Lung (tissue), 11 donors: ENCODE measurements at regions not wholly inside any gene's neighbourhood (a gene's known extent, or its start where the extent isn't known, plus 50 kb on each side); places are given as distances from the start of the nearest gene placed in this dataset.

Experiments
- ATAC-seq: fragments of 200-7000 bp; cut with Tn5 transposase; one replicate; pipeline ENCODE4 v1.9.1; 2020; ENCODE audit warnings: moderate number of reproducible peaks; ENCODE audit not compliant: insufficient read depth, low FRiP score
- DNase-seq, 3 donors: peaks; one replicate each; pipeline ENCODE4 v3.0.0-alpha.2; 2013 to 2017
- H3K27ac ChIP-seq, 2 donors: one replicate each; pipeline ENCODE4 v1.5.1; 2013; ENCODE audit warnings: mild to moderate bottlenecking in 2 of 2, moderate library complexity in 2 of 2, control low read depth in 1 of 2, inconsistent platforms in 1 of 2, low read depth in 1 of 2, low read length in 1 of 2
- H3K27me3 ChIP-seq, 3 donors: one replicate each; pipeline ENCODE4 v1.5.1; 2013; ENCODE audit warnings: low read length in 2 of 3; ENCODE audit not compliant: control insufficient read depth in 3 of 3, insufficient read depth in 3 of 3
- H3K36me3 ChIP-seq, 4 donors: one replicate each; pipeline ENCODE4 v1.5.1; 2013; ENCODE audit warnings: low read length in 4 of 4, mild to moderate bottlenecking in 1 of 4, moderate library complexity in 1 of 4; ENCODE audit not compliant: control insufficient read depth in 4 of 4, insufficient read depth in 4 of 4
- H3K4me1 ChIP-seq, 5 donors: one replicate each; pipeline ENCODE4 v1.5.1; 2013; ENCODE audit warnings: low read length in 5 of 5, mild to moderate bottlenecking in 2 of 5, moderate library complexity in 1 of 5; ENCODE audit not compliant: control insufficient read depth in 5 of 5, insufficient read depth in 5 of 5
- H3K4me3 ChIP-seq: one replicate; pipeline ENCODE4 v1.5.1; 2013; ENCODE audit warnings: mild to moderate bottlenecking, control low read depth, moderate library complexity
- H3K9ac ChIP-seq, 2 donors: one replicate each; pipeline ENCODE4 v1.5.1; 2013; ENCODE audit warnings: low read length in 2 of 2, control low read depth in 1 of 2; ENCODE audit not compliant: insufficient read depth in 1 of 2
- H3K9me3 ChIP-seq, 4 donors: one replicate each; pipeline ENCODE4 v1.5.1; 2013; ENCODE audit warnings: low read length in 3 of 4, mild to moderate bottlenecking in 1 of 4, moderate library complexity in 1 of 4; ENCODE audit not compliant: control insufficient read depth in 4 of 4, insufficient read depth in 3 of 4
- CTCF ChIP-seq: IDR thresholded peaks from 2 replicates; pipeline ENCODE4 v1.5.1; 2012; ENCODE audit warnings: mild to moderate bottlenecking; ENCODE audit errors: control extremely low read depth, extremely low read depth
- WGBS, 2 donors: extraction: QIAGEN DNeasy Blood & Tissue Kit; methylation state at CpG; one replicate each; pipeline ENCODE4 v1.1.7; 2013; 5-methylcytosine and 5-hydroxymethylcytosine counted together
- donor health status: control.
- donor health status: control.
- donor health status: Bipolar disorder and iron deficiency.
- donor health status: healthy.
- donor health status: DM: yes; HTN: yes; CAD: no.

DNA sequence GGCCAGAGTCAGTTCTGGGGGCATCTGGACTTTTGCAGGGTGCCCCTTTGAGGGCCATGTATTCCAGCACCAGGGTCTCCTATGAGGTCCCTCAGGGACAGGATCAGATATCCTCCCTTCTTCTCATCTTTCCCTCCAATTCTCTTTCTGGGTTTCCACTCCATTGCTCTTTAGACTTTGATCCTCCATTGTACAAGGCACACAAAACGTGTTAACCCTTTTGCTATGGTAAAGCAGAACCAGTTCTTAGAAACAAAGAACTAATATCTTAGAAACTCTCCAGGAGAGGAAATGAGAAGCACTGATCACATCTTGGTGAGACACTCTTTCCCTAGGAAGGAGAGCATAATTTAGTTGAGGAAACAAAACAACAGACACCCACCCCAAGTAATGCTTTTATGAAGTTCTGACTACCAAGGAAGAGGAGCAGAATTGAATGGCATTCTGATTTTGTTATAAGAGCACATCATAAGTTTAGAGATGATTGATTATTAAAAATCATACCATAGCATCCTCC lies 200.7 kb upstream of the NPY2R start:
- H3K36me3 ChIP-seq: no peaks in the 10 kb centered on the region
- 70% methylated on average over 1 of the region's 1 CpG for WGBS, 2 donors
- no peak overlapping the region for H3K27ac ChIP-seq
- no peak overlapping the region for H3K4me3 ChIP-seq
- peaks cover 0 to 2% (median 0%) of the 10 kb centered on the region in 4 donors for H3K9me3 ChIP-seq
- TF ChIP-seq CTCF: no peak
- no peaks in the 10 kb centered on the region for H3K4me1 ChIP-seq
- no peak for ATAC-seq
- H3K27me3 ChIP-seq: no peaks in the 10 kb centered on the region
- no peak overlapping the region for H3K9ac ChIP-seq
- no peak for DNase-seq

GRCh38 chr4:155008389-155008788 lies 200.0 kb upstream of the NPY2R start:
- H3K4me3 ChIP-seq: no peak overlapping the region
- H3K27me3 ChIP-seq: no peaks in the 10 kb centered on the region
- DNase-seq: no peak
- no peaks in the 10 kb centered on the region for H3K4me1 ChIP-seq
- ATAC-seq: no peak
- H3K9me3 ChIP-seq: peaks cover 0 to 2% (median 0%) of the 10 kb centered on the region in 4 donors
- no peak overlapping the region for H3K27ac ChIP-seq
- WGBS, 2 donors: 56 to 81% methylated on average over 2 of the region's 2 CpGs
- no peak overlapping the region for H3K9ac ChIP-seq
- TF ChIP-seq CTCF: no peak
- H3K36me3 ChIP-seq: no peaks in the 10 kb centered on the region

DNA sequence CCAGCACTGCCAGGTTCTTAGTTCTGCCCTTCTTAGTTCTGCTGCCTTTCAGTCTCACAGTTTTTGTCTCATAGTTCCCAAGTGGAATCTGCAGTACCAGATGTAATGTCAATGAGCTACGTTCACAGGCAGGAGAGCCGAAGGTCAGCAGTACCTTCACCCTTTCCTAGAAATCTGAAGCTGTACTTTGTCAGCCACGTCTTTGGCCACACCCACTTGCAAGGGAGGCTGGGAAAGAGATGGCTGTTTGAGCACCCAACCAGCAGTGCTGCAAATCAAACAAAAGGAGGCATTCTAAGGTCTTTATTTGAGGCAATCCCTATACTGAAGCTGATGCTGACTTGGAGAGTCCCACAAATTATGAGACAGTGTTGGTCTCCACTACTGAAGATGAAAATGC lies 199.1 kb upstream of the NPY2R start:
- no peak overlapping the region for H3K27ac ChIP-seq
- 65 to 79% methylated on average over 3 of the region's 3 CpGs for WGBS, 2 donors
- TF ChIP-seq CTCF: no peak

DNA sequence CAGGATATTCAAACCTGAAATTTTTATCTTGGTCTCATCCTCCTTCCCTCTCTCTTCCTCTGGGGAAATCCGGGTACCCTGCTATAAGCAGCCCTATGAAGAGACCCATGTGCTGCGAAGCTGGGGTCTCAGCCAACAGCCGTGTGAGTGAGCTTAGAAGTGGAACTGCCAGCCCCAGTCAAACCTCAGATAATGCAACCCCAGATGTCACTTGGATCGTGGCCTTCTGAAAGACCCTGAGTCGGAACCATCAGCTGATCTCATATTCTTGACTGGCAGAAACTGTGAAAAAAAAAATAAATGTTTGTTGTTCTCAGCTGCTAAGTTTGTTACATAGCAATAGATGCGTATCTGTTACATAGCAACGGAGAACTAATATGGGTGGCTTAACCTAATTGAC lies 198.1 kb upstream of the NPY2R start:
- H3K9ac ChIP-seq: no peak overlapping the region
- H3K4me1 ChIP-seq: no peaks in the 10 kb centered on the region
- no peak overlapping the region for H3K4me3 ChIP-seq
- H3K27me3 ChIP-seq: no peaks in the 10 kb centered on the region
- no peak for ATAC-seq
- 84 to 96% methylated on average over 7 of the region's 7 CpGs for WGBS, 2 donors
- TF ChIP-seq CTCF: no peak
- H3K9me3 ChIP-seq: peaks cover 0 to 2% (median 0%) of the 10 kb centered on the region in 4 donors
- DNase-seq: no peak
- no peaks in the 10 kb centered on the region for H3K36me3 ChIP-seq
- no peak overlapping the region for H3K27ac ChIP-seq

More for the DNA sequence above, 199.1 kb upstream of the NPY2R start:
- Histone ChIP-seq H3K4me3 (no peak overlapping the region), H3K27me3 (no peaks in the 10 kb centered on the region), H3K9me3 (peaks cover 0 to 2% (median 0%) of the 10 kb centered on the region in 4 donors), H3K9ac (no peak overlapping the region), H3K4me1 (no peaks in the 10 kb centered on the region), H3K36me3 (no peaks in the 10 kb centered on the region)
- no peak for ATAC-seq
- DNase-seq: no peak
